Stimulated activated CD8-positive, alpha-beta memory T cell treated with anti-CD3 and anti-CD28 coated beads, Interleukin-15, amount 100 ng/mL, for 1 hour (primary cell): ENCODE measurements at regions not wholly inside any gene's neighbourhood (a gene's known extent, or its start where the extent isn't known, plus 50 kb on each side); places are given as distances from the start of the nearest gene placed in this dataset.

ENCODE experiments used
- DNase-seq: peaks from one replicate; pipeline ENCODE4 v3.0.0-alpha.2; 2020; ENCODE audit warnings: low read depth

- DNase-seq = no peak
These were observed 1878.0 kb downstream of the MRPL39 start for GRCh38 chr21:23729331-23729730.

GRCh38 chr21:23725576-23725975 lies 1881.7 kb downstream of the MRPL39 start:
- DNase-seq = no peak

- no peak for DNase-seq
These were observed 1888.6 kb downstream of the MRPL39 start for GRCh38 chr21:23718446-23719285.

GRCh38 chr21:23712166-23712565 lies 1895.1 kb downstream of the MRPL39 start:
- no peak for DNase-seq

- no peak for DNase-seq
These were observed 1900.8 kb downstream of the MRPL39 start for GRCh38 chr21:23706431-23706830.

- no peak for DNase-seq
These were observed 1907.9 kb downstream of the MRPL39 start for GRCh38 chr21:23699402-23699801.

- no peak for DNase-seq
These were observed 1908.7 kb downstream of the MRPL39 start for GRCh38 chr21:23698619-23699018.

- no peak for DNase-seq
These were observed 1911.8 kb downstream of the MRPL39 start for GRCh38 chr21:23695443-23695842.

GRCh38 chr21:23694390-23694789 lies 1912.9 kb downstream of the MRPL39 start:
- DNase-seq = no peak

- no peak for DNase-seq
These were observed 1917.0 kb downstream of the MRPL39 start for GRCh38 chr21:23690316-23690715.

GRCh38 chr21:23686737-23687523 lies 1920.4 kb downstream of the MRPL39 start:
- no peak for DNase-seq

GRCh38 chr21:23684431-23684830 lies 1922.8 kb downstream of the MRPL39 start:
- no peak for DNase-seq

- DNase-seq = no peak
These were observed 1943.0 kb downstream of the MRPL39 start for GRCh38 chr21:23664193-23664694.

- no peak for DNase-seq
These were observed 1946.7 kb downstream of the MRPL39 start for GRCh38 chr21:23660560-23660959.

GRCh38 chr21:23644768-23645167 lies 1962.5 kb downstream of the MRPL39 start:
- no peak for DNase-seq

GRCh38 chr21:23639721-23640120 lies 1967.6 kb downstream of the MRPL39 start:
- no peak for DNase-seq

- DNase-seq = no peak
These were observed 1969.1 kb downstream of the MRPL39 start for GRCh38 chr21:23638131-23638695.

GRCh38 chr21:23633447-23633940 lies 1973.8 kb downstream of the MRPL39 start:
- DNase-seq = no peak

GRCh38 chr21:23624281-23624680 lies 1983.0 kb downstream of the MRPL39 start:
- no peak for DNase-seq

- DNase-seq = no peak
These were observed 1994.3 kb downstream of the MRPL39 start for GRCh38 chr21:23613014-23613413.

GRCh38 chr21:23612210-23612609 lies 1995.1 kb downstream of the MRPL39 start:
- DNase-seq = no peak

- DNase-seq = no peak
These were observed 1999.4 kb downstream of the MRPL39 start for GRCh38 chr21:23607782-23608431.
